NCI-H2227 (cell line): ENCODE measurements at regions not wholly inside any gene's neighbourhood (a gene's known extent, or its start where the extent isn't known, plus 50 kb on each side); places are given as distances from the start of the nearest gene placed in this dataset.
A peak's percentile ranks its signal among the peaks of the same experiment; 100 is the strongest.

Experiments used
- DNase-seq: peaks from one replicate; lab custom pipeline; 2025; ENCODE audit not compliant: unreplicated experiment; lab: John Stamatoyannopoulos, UW

GRCh38 chr2:128447538-128447995 lies 128.9 kb upstream of the HS6ST1 start:
- no peak for DNase-seq

- no peak for DNase-seq
These were observed 129.9 kb upstream of the HS6ST1 start for GRCh38 chr2:128448331-128449225.

GRCh38 chr2:128449226-128450061 lies 130.8 kb upstream of the HS6ST1 start:
- no peak for DNase-seq

- DNase-seq: peak; percentile 22
These were observed 131.8 kb upstream of the HS6ST1 start for GRCh38 chr2:128450211-128451024.

GRCh38 chr2:128451084-128452023 lies 132.7 kb upstream of the HS6ST1 start:
- no peak for DNase-seq

- no peak for DNase-seq
These were observed 133.3 kb upstream of the HS6ST1 start for GRCh38 chr2:128452024-128452411.

GRCh38 chr2:128452536-128453530 lies 134.2 kb upstream of the HS6ST1 start:
- DNase-seq: no peak

GRCh38 chr2:128454980-128455720 lies 136.5 kb upstream of the HS6ST1 start:
- no peak for DNase-seq

- no peak for DNase-seq
These were observed 137.0 kb upstream of the HS6ST1 start for GRCh38 chr2:128455721-128456050.

- DNase-seq: no peak
These were observed 137.6 kb upstream of the HS6ST1 start for GRCh38 chr2:128456281-128456680.

- DNase-seq: no peak
These were observed 138.4 kb upstream of the HS6ST1 start for GRCh38 chr2:128457006-128457604.

GRCh38 chr2:128457716-128458115 lies 139.0 kb upstream of the HS6ST1 start:
- no peak for DNase-seq

GRCh38 chr2:128458505-128458904 lies 139.8 kb upstream of the HS6ST1 start:
- DNase-seq: no peak

- no peak for DNase-seq
These were observed 145.8 kb upstream of the HS6ST1 start for GRCh38 chr2:128464456-128464855.

GRCh38 chr2:128465246-128466170 lies 146.8 kb upstream of the HS6ST1 start:
- DNase-seq: no peak

GRCh38 chr2:128466376-128466775 lies 147.7 kb upstream of the HS6ST1 start:
- no peak for DNase-seq

- no peak for DNase-seq
These were observed 148.1 kb upstream of the HS6ST1 start for GRCh38 chr2:128466776-128467175.
